ENCODE measurements at regions not wholly inside any gene's neighbourhood (a gene's known extent, or its start where the extent isn't known, plus 50 kb on each side); places are given as distances from the start of the nearest gene placed in this dataset.
"Not testable (repeated sequence)": the region's sequence is repeated elsewhere in the genome, so short reads cannot be mapped to it uniquely, and the experiment has no call there.

- H3K36me3 ChIP-seq (ENCODE audit: control insufficient read depth in 2 of 2, insufficient read depth in 1 of 2, low read length in 2 of 2): no peaks in the 10 kb centered on the region
- no peak for TF ChIP-seq CTCF (tag by site-specific recombination; IDR thresholded peaks at IDR 0.05)
- no peak for TF ChIP-seq YY2 (tag by site-specific recombination; IDR thresholded peaks at IDR 0.05)
- no peak for TF ChIP-seq ZNF324 (tag by site-specific recombination; IDR thresholded peaks at IDR 0.05)
- no peak overlapping the region for H3K4me3 ChIP-seq (ENCODE audit: low read depth, low read length)
- no peaks in the 10 kb centered on the region for H3K9me3 ChIP-seq (ENCODE audit: control insufficient read depth, insufficient read depth, low read depth, low read length)
- POLR2A ChIA-PET: no interaction called here
- no peaks in the 10 kb centered on the region for H3K4me1 ChIP-seq (ENCODE audit: control insufficient read depth, insufficient read depth, low read length)
- CTCF ChIA-PET: no interaction called here
- no peak overlapping the region for H3K27ac ChIP-seq (ENCODE audit: extremely low read depth, low read depth, low read length)
These were observed 182.2 kb upstream of the SPRY2 start for GRCh38 chr13:80523134-80523533.

- POLR2A ChIA-PET; H3K9me3 ChIP-seq (ENCODE audit: control insufficient read depth, insufficient read depth, low read depth, low read length); H3K4me1 ChIP-seq (ENCODE audit: control insufficient read depth, insufficient read depth, low read length); H3K36me3 ChIP-seq (ENCODE audit: control insufficient read depth in 2 of 2, insufficient read depth in 1 of 2, low read length in 2 of 2); H3K4me3 ChIP-seq (ENCODE audit: low read depth, low read length); H3K27ac ChIP-seq (ENCODE audit: extremely low read depth, low read depth, low read length); CTCF ChIA-PET: not testable (repeated sequence)
These were observed 181.5 kb upstream of the SPRY2 start for GRCh38 chr13:80522463-80522862.

- CTCF ChIA-PET: no interaction called here
- Histone ChIP-seq H3K27ac (ENCODE audit: extremely low read depth, low read depth, low read length) (no peak overlapping the region), H3K4me3 (ENCODE audit: low read depth, low read length) (no peak overlapping the region), H3K9me3 (ENCODE audit: control insufficient read depth, insufficient read depth, low read depth, low read length) (no peaks in the 10 kb centered on the region), H3K36me3 (ENCODE audit: control insufficient read depth in 2 of 2, insufficient read depth in 1 of 2, low read length in 2 of 2) (no peaks in the 10 kb centered on the region), H3K4me1 (ENCODE audit: control insufficient read depth, insufficient read depth, low read length) (no peaks in the 10 kb centered on the region)
- POLR2A ChIA-PET: no interaction called here
- TF ChIP-seq ZNF558 (tag by site-specific recombination; IDR thresholded peaks at IDR 0.05) (no peak), ZNF518A (tag by site-specific recombination; conservative IDR thresholded peaks at IDR 0.05; ENCODE audit: low read depth) (no peak), ZNF704 (tag by site-specific recombination; IDR thresholded peaks at IDR 0.05) (no peak), ZNF433 (tag by site-specific recombination; IDR thresholded peaks at IDR 0.05; ENCODE audit: low read depth) (no peak), TCF7L2 (IDR thresholded peaks at IDR 0.05; ENCODE audit: borderline replicate concordance, low read depth, low read length) (no peak), ZNF157 (tag by site-specific recombination; IDR thresholded peaks at IDR 0.05) (no peak), GLIS1 (tag by site-specific recombination; IDR thresholded peaks at IDR 0.05) (no peak), SALL2 (tag by site-specific recombination; IDR thresholded peaks at IDR 0.05; ENCODE audit: borderline replicate concordance) (no peak), ZNF184 (tag by site-specific recombination; IDR thresholded peaks at IDR 0.05) (no peak), ZFP69B (tag by site-specific recombination; IDR thresholded peaks at IDR 0.05) (no peak), ZNF449 (tag by site-specific recombination; IDR thresholded peaks at IDR 0.05) (no peak), BCL6B (tag by site-specific recombination; IDR thresholded peaks at IDR 0.05) (no peak), ZNF211 (tag by site-specific recombination; IDR thresholded peaks at IDR 0.05; ENCODE audit: low read depth) (no peak), ZNF623 (tag by site-specific recombination; IDR thresholded peaks at IDR 0.05) (no peak), ZNF571 (tag by site-specific recombination; IDR thresholded peaks at IDR 0.05) (no peak), ZBTB44 (tag by site-specific recombination; IDR thresholded peaks at IDR 0.05) (no peak), ZNF19 (tag by site-specific recombination; IDR thresholded peaks at IDR 0.05; ENCODE audit: low read depth) (no peak)
These were observed 176.0 kb upstream of the SPRY2 start for GRCh38 chr13:80516818-80517348.
